ENCODE measurements at regions not wholly inside any gene's neighbourhood (a gene's known extent, or its start where the extent isn't known, plus 50 kb on each side); places are given as distances from the start of the nearest gene placed in this dataset.

DNA sequence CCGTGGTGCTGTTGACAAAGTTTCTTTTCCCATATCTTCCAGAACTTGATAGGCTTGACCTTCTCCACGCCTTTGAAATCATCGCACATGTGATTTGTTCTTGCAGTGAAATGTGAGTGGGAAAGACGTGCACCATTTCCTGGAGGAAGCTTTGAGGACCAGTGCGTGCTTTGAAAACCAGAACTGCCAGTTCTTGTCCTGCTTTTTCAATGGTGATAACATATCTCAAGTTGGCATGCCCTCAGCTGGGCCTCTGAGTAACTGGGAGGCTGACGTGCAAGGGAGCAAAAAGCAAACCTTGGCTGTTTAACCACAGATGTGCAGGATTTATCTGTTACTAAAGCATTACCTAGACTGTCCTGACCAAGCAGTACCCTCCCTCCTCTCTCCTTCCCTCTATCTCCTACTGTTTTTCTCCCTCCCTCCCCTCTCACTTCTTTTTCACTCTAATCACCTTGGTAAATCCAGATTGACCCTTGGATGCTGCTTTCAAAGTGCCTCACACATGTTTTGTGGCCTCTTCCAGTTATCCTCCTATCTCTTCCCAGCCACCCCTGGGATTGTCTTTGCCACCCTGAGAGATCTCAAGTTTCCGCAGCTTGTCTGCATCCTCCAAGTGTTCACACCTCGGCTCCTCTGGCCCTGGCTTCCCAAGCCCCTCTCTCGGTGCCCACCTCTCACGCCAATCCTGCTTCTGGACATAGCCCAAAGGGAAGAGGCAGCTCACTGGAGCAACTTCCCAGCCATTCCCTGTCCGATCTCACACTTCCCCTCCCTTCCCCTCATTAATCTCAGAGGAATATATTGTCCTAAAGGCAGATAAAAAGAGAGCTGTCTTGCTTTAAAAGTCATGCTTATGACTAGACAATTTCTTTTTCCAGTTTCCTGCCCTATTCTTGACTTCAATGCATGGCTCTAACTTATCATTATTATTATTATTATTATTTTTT is 198.3 kb downstream of the ERCC6L2 start:
- TF ChIP-seq FOXM1 (IDR thresholded peaks at IDR 0.05; ENCODE audit: borderline replicate concordance, low read depth) (no peak), TAF1 (IDR thresholded peaks at IDR 0.05; ENCODE audit: low read depth) (no peak), TEAD4 (IDR thresholded peaks at IDR 0.05) (no peak), NFIC (IDR thresholded peaks at IDR 0.05) (no peak), EGR1 (IDR thresholded peaks at IDR 0.05) (no peak), RAD21 (IDR thresholded peaks at IDR 0.05; ENCODE audit: low read depth) (no peak), EP300 (IDR thresholded peaks at IDR 0.05; ENCODE audit: borderline replicate concordance) (no peak), YY1 (IDR thresholded peaks at IDR 0.05; ENCODE audit: low read depth) (no peak), ZBTB7A (IDR thresholded peaks at IDR 0.05; ENCODE audit: low read depth) (no peak), CREB1 (IDR thresholded peaks at IDR 0.05; ENCODE audit: low read depth) (no peak), TCF12 (IDR thresholded peaks at IDR 0.05; ENCODE audit: low read depth) (no peak), CEBPB (IDR thresholded peaks at IDR 0.05) (no peak)
- TF ChIP-seq, protein P1, sequence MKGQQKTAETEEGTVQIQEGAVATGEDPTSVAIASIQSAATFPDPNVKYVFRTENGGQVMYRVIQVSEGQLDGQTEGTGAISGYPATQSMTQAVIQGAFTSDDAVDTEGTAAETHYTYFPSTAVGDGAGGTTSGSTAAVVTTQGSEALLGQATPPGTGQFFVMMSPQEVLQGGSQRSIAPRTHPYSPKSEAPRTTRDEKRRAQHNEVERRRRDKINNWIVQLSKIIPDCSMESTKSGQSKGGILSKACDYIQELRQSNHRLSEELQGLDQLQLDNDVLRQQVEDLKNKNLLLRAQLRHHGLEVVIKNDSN (IDR thresholded peaks at IDR 0.05), result no peak
- TF ChIP-seq, protein P2, sequence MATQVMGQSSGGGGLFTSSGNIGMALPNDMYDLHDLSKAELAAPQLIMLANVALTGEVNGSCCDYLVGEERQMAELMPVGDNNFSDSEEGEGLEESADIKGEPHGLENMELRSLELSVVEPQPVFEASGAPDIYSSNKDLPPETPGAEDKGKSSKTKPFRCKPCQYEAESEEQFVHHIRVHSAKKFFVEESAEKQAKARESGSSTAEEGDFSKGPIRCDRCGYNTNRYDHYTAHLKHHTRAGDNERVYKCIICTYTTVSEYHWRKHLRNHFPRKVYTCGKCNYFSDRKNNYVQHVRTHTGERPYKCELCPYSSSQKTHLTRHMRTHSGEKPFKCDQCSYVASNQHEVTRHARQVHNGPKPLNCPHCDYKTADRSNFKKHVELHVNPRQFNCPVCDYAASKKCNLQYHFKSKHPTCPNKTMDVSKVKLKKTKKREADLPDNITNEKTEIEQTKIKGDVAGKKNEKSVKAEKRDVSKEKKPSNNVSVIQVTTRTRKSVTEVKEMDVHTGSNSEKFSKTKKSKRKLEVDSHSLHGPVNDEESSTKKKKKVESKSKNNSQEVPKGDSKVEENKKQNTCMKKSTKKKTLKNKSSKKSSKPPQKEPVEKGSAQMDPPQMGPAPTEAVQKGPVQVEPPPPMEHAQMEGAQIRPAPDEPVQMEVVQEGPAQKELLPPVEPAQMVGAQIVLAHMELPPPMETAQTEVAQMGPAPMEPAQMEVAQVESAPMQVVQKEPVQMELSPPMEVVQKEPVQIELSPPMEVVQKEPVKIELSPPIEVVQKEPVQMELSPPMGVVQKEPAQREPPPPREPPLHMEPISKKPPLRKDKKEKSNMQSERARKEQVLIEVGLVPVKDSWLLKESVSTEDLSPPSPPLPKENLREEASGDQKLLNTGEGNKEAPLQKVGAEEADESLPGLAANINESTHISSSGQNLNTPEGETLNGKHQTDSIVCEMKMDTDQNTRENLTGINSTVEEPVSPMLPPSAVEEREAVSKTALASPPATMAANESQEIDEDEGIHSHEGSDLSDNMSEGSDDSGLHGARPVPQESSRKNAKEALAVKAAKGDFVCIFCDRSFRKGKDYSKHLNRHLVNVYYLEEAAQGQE (IDR thresholded peaks at IDR 0.05; ENCODE audit: low read depth), result no peak
- TF ChIP-seq, protein P3, sequence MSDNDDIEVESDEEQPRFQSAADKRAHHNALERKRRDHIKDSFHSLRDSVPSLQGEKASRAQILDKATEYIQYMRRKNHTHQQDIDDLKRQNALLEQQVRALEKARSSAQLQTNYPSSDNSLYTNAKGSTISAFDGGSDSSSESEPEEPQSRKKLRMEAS (IDR thresholded peaks at IDR 0.05), result no peak

GRCh38 chr9:96072930-96073329 is 197.4 kb downstream of the ERCC6L2 start:
- TF ChIP-seq, protein P2 (IDR thresholded peaks at IDR 0.05; ENCODE audit: low read depth), result no peak
- TF ChIP-seq CREB1 (IDR thresholded peaks at IDR 0.05; ENCODE audit: low read depth), result no peak
- TF ChIP-seq, protein P1 (IDR thresholded peaks at IDR 0.05), result no peak
- no peak for TF ChIP-seq EP300 (IDR thresholded peaks at IDR 0.05; ENCODE audit: borderline replicate concordance)
- TF ChIP-seq YY1 (IDR thresholded peaks at IDR 0.05; ENCODE audit: low read depth), result no peak
- TF ChIP-seq RAD21 (IDR thresholded peaks at IDR 0.05; ENCODE audit: low read depth), result no peak
- TF ChIP-seq FOXM1 (IDR thresholded peaks at IDR 0.05; ENCODE audit: borderline replicate concordance, low read depth), result no peak
- no peak for TF ChIP-seq TCF12 (IDR thresholded peaks at IDR 0.05; ENCODE audit: low read depth)
- TF ChIP-seq TEAD4 (IDR thresholded peaks at IDR 0.05), result no peak
- no peak for TF ChIP-seq CEBPB (IDR thresholded peaks at IDR 0.05)
- TF ChIP-seq, protein P3 (IDR thresholded peaks at IDR 0.05), result no peak
- TF ChIP-seq TAF1 (IDR thresholded peaks at IDR 0.05; ENCODE audit: low read depth), result no peak
- no peak for TF ChIP-seq EGR1 (IDR thresholded peaks at IDR 0.05)
- no peak for TF ChIP-seq NFIC (IDR thresholded peaks at IDR 0.05)

DNA sequence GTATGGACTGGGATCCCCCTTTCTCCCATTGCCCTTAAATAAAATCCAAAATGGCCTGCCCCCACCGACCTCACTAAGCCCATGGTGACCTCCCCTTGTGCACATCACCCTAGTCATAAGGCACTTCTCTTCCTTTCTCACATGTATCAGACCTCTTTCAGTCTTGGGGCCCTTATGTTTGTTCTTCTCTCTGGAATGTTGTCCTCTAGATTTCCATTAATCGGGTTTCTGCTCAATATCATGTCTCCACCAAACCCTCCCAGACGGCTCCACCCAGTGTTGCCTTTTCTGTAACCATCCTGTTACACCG is 196.3 kb downstream of the ERCC6L2 start:
- TF ChIP-seq CREB1 (IDR thresholded peaks at IDR 0.05; ENCODE audit: low read depth), result no peak
- no peak for TF ChIP-seq EGR1 (IDR thresholded peaks at IDR 0.05)
- no peak for TF ChIP-seq TEAD4 (IDR thresholded peaks at IDR 0.05)
- TF ChIP-seq CEBPB (IDR thresholded peaks at IDR 0.05), result no peak
- TF ChIP-seq, protein P3 (IDR thresholded peaks at IDR 0.05), result no peak
- TF ChIP-seq FOXM1 (IDR thresholded peaks at IDR 0.05; ENCODE audit: borderline replicate concordance, low read depth), result no peak

DNA sequence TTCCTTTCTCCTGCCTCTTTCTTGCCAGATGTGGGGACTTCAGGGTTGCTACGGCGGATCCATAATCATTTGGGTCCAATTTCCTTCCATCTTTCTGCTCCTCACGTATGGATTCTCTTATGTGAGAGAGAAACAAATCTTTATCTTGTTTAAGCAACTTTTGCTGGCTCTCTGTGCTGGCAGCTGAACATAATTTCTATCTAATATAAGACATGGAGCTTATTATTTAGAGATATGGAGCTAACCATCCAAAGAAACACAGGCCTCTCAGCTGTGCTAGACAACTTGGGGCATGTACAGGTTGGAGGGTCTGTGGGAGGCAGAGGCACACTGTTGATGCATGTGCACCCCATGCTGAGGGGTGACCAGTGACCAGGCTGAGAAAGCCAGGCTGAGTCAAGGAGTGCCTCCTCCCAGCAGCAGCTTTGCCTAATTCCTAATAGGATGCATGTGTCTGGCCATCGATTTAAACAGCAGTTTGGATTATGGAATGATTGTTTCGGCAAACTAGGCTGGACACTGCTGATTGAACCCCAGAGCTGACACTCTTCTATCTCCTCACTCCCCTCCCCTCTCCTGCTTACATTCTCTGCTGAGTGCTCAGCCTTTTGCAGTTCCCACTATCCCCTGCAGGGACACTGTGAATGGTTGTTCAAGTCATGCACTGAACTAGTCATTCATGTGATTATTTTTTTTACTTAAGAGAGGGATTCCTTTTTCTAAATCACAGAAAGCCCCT is 195.8 kb downstream of the ERCC6L2 start:
- TF ChIP-seq EP300 (IDR thresholded peaks at IDR 0.05; ENCODE audit: borderline replicate concordance), result no peak
- TF ChIP-seq EGR1 (IDR thresholded peaks at IDR 0.05), result no peak
- TF ChIP-seq, protein P2 (IDR thresholded peaks at IDR 0.05; ENCODE audit: low read depth), result no peak
- TF ChIP-seq TEAD4 (IDR thresholded peaks at IDR 0.05), result no peak
- no peak for TF ChIP-seq RAD21 (IDR thresholded peaks at IDR 0.05; ENCODE audit: low read depth)

Measured in Ishikawa (cell line).